A549 (cell line): ENCODE measurements at regions not wholly inside any gene's neighbourhood (a gene's known extent, or its start where the extent isn't known, plus 50 kb on each side); places are given as distances from the start of the nearest gene placed in this dataset.

Source experiments
- BCL3 ChIP-seq: fragments of >200 bp; sonication (Bioruptor Twin); formaldehyde crosslinking; IDR thresholded peaks from 3 replicates; pipeline ENCODE4 v1.6.1; 2016
- BHLHE40 ChIP-seq: IDR thresholded peaks from 2 replicates; pipeline ENCODE4 v1.6.1; 2012; ENCODE audit warnings: low read depth, low read length, inconsistent platforms
- CBX2 ChIP-seq: fragments of 200-600 bp; sonication (generic); IDR thresholded peaks from 2 replicates; pipeline ENCODE4 v1.6.1; 2016; ENCODE audit warnings: low read depth, mild to moderate bottlenecking, borderline replicate concordance
- CEBPB ChIP-seq, 2 experiments: fragments of >200 bp in 1 of 2; sonication (Bioruptor Twin) in 1 of 2; formaldehyde crosslinking in 1 of 2; IDR thresholded peaks; 2 replicates each; pipeline ENCODE4 v1.6.1; 2012 to 2016
- CHD4 ChIP-seq: fragments of 200-600 bp; sonication (generic); IDR thresholded peaks from 2 replicates; pipeline ENCODE4 v1.6.1; 2016; ENCODE audit warnings: antibody characterized with exemption, mild to moderate bottlenecking, borderline replicate concordance
- EHF ChIP-seq: fragments of 250-450 bp; sonication (Bioruptor Pico); IDR thresholded peaks from 2 replicates; pipeline ENCODE4 v1.5.0; 2020; ENCODE audit warnings: mild to moderate bottlenecking
- EHMT2 ChIP-seq: fragments of 200-600 bp; sonication (generic); IDR thresholded peaks from 2 replicates; pipeline ENCODE4 v1.6.1; 2016; ENCODE audit warnings: antibody characterized with exemption, low read depth, mild to moderate bottlenecking, moderate library complexity
- EP300 ChIP-seq, 2 experiments: fragments of >200 bp; sonication (Bioruptor Twin); formaldehyde crosslinking; IDR thresholded peaks; 2 replicates in 1 of 2; 3 replicates in 1 of 2; pipeline ENCODE4 v1.6.1; 2016 to 2017
- FOSB ChIP-seq: fragments of 250-450 bp; sonication (Bioruptor Pico); IDR thresholded peaks from 2 replicates; pipeline ENCODE4 v1.5.0; 2020; ENCODE audit warnings: mild to moderate bottlenecking, moderate library complexity
- FOSL2 ChIP-seq, 2 experiments: fragments of 450-650 bp in 1 of 2; fragments of >200 bp in 1 of 2; sonication (Bioruptor Twin) in 1 of 2; formaldehyde crosslinking; IDR thresholded peaks; 2 replicates each; pipeline versions ENCODE4 v1.5.0 to v1.6.1; 2016 to 2020; ENCODE audit warnings: mild to moderate bottlenecking in 1 of 2, moderate library complexity in 1 of 2
- GATA3 ChIP-seq: IDR thresholded peaks from 2 replicates; pipeline ENCODE4 v1.6.1; 2012; ENCODE audit warnings: borderline replicate concordance
- HDAC2 ChIP-seq: fragments of 200-600 bp; sonication (generic); IDR thresholded peaks from 2 replicates; pipeline ENCODE4 v1.6.1; 2016
- HEYL ChIP-seq: fragments of 250-450 bp; sonication (Bioruptor Pico); IDR thresholded peaks from 2 replicates; pipeline ENCODE4 v1.8.0; 2021; ENCODE audit warnings: mild to moderate bottlenecking, moderate library complexity
- HOXB13 ChIP-seq: fragments of 250-450 bp; sonication (Bioruptor Pico); IDR thresholded peaks from 2 replicates; pipeline ENCODE4 v1.5.0; 2020; ENCODE audit warnings: low read depth, mild to moderate bottlenecking, moderate library complexity
- HOXB5 ChIP-seq: fragments of 250-450 bp; sonication (Bioruptor Pico); IDR thresholded peaks from 2 replicates; pipeline ENCODE4 v1.5.0; 2020; ENCODE audit warnings: mild to moderate bottlenecking, moderate library complexity
- JUN ChIP-seq, 2 experiments: fragments of >200 bp; sonication (Bioruptor Twin); formaldehyde crosslinking; IDR thresholded peaks; 2 replicates in 1 of 2; 3 replicates in 1 of 2; pipeline ENCODE4 v1.6.1; 2016 to 2017
- JUNB ChIP-seq: fragments of >200 bp; sonication (Bioruptor Twin); formaldehyde crosslinking; IDR thresholded peaks from 2 replicates; pipeline ENCODE4 v1.6.1; 2016
- KDM1A ChIP-seq: fragments of 200-600 bp; sonication (generic); IDR thresholded peaks from 2 replicates; pipeline ENCODE4 v1.6.1; 2016; ENCODE audit warnings: low read depth, mild to moderate bottlenecking
- MAFK ChIP-seq: fragments of 450-650 bp; IDR thresholded peaks from 2 replicates; pipeline ENCODE4 v1.6.1; 2014; ENCODE audit not compliant: partially characterized antibody
- MYC ChIP-seq: IDR thresholded peaks from 2 replicates; pipeline ENCODE4 v1.6.1; 2012; ENCODE audit warnings: mild to moderate bottlenecking, inconsistent platforms, low read length, improper control_type of control experiment, borderline replicate concordance
- PBX3 ChIP-seq: IDR thresholded peaks from 2 replicates; pipeline ENCODE4 v1.6.1; 2012
- PHF8 ChIP-seq: fragments of 200-600 bp; sonication (generic); IDR thresholded peaks from 2 replicates; pipeline ENCODE4 v1.6.1; 2016; ENCODE audit warnings: low read depth, mild to moderate bottlenecking, antibody characterized with exemption, moderate library complexity, borderline replicate concordance
- POLR2A ChIP-seq: IDR thresholded peaks from 2 replicates; pipeline ENCODE4 v1.6.1; 2012; ENCODE audit warnings: mild to moderate bottlenecking, low read length
- POLR2AphosphoS2 ChIP-seq: conservative IDR thresholded peaks from 2 replicates; pipeline ENCODE4 v1.6.1; 2012; ENCODE audit warnings: low read length, improper control_type of control experiment, inconsistent platforms
- RAD21 ChIP-seq, 2 experiments: fragments of >200 bp in 1 of 2; sonication (Bioruptor Twin) in 1 of 2; formaldehyde crosslinking in 1 of 2; IDR thresholded peaks in 1 of 2; conservative IDR thresholded peaks in 1 of 2; 2 replicates in 1 of 2; 3 replicates in 1 of 2; pipeline ENCODE4 v1.6.1; 2012 to 2018; ENCODE audit warnings: inconsistent platforms in 1 of 2
- RARB ChIP-seq: fragments of 250-450 bp; sonication (Bioruptor Pico); IDR thresholded peaks from 2 replicates; pipeline ENCODE4 v1.8.0; 2021; ENCODE audit warnings: mild to moderate bottlenecking, moderate library complexity
- RCOR1 ChIP-seq: fragments of 150-350 bp; IDR thresholded peaks from 2 replicates; pipeline ENCODE4 v1.6.1; 2014; ENCODE audit warnings: antibody characterized with exemption, low read length, low read depth
- RFX5 ChIP-seq: fragments of 450-650 bp; IDR thresholded peaks from 2 replicates; pipeline ENCODE4 v1.7.1; 2014; ENCODE audit warnings: antibody characterized with exemption, mild to moderate bottlenecking, moderate library complexity
- RNF2 ChIP-seq: fragments of 200-600 bp; sonication (generic); IDR thresholded peaks from 2 replicates; pipeline ENCODE4 v1.6.1; 2016; ENCODE audit warnings: low read depth, mild to moderate bottlenecking, antibody characterized with exemption, moderate library complexity, borderline replicate concordance
- SMC3 ChIP-seq: fragments of >200 bp; sonication (Bioruptor Twin); formaldehyde crosslinking; IDR thresholded peaks from 3 replicates; pipeline ENCODE4 v1.6.1; 2018; ENCODE audit warnings: inconsistent platforms
- SREBF2 ChIP-seq: fragments of 450-650 bp; IDR thresholded peaks from 2 replicates; pipeline ENCODE4 v1.6.1; 2014; ENCODE audit warnings: mild to moderate bottlenecking, moderate library complexity
- TP53 ChIP-seq: fragments of 250-450 bp; sonication (Bioruptor Pico); IDR thresholded peaks from 2 replicates; pipeline ENCODE4 v1.5.0; 2021; ENCODE audit warnings: mild to moderate bottlenecking, moderate library complexity
- ZC3H11A ChIP-seq: fragments of 450-650 bp; IDR thresholded peaks from 2 replicates; pipeline ENCODE4 v1.6.1; 2014; ENCODE audit warnings: antibody characterized with exemption, mild to moderate bottlenecking
- ZFP36 ChIP-seq: fragments of 450-650 bp; IDR thresholded peaks from 2 replicates; pipeline ENCODE4 v1.6.1; 2014; ENCODE audit warnings: borderline replicate concordance; ENCODE audit not compliant: partially characterized antibody
- ZNF302 ChIP-seq: fragments of 250-450 bp; sonication (Bioruptor Pico); IDR thresholded peaks from 2 replicates; pipeline ENCODE4 v1.9.0; 2021; ENCODE audit warnings: inconsistent platforms, mild to moderate bottlenecking, moderate library complexity
- ZSCAN20 ChIP-seq: fragments of 250-450 bp; sonication (Bioruptor Pico); IDR thresholded peaks from 2 replicates; pipeline ENCODE4 v1.8.0; 2022; ENCODE audit warnings: mild to moderate bottlenecking, moderate library complexity
- TF ChIP-seq, protein P1 (sequence below): fragments of >200 bp; sonication (Bioruptor Twin); formaldehyde crosslinking; IDR thresholded peaks from 2 replicates; pipeline ENCODE4 v1.6.1; 2016
- TF ChIP-seq, protein P2 (sequence below): fragments of 250-450 bp; sonication (Bioruptor Pico); IDR thresholded peaks from 2 replicates; pipeline ENCODE4 v1.5.0; 2021; ENCODE audit warnings: mild to moderate bottlenecking, moderate library complexity, borderline replicate concordance
- TF ChIP-seq, protein P3 (sequence below): fragments of 150-350 bp; IDR thresholded peaks from 2 replicates; pipeline ENCODE4 v1.6.1; 2014; ENCODE audit warnings: low read depth, mild to moderate bottlenecking, low read length
- TF ChIP-seq, protein P4 (sequence below): fragments of 250-450 bp; sonication (Bioruptor Pico); IDR thresholded peaks from 2 replicates; pipeline ENCODE4 v1.5.0; 2020; ENCODE audit warnings: low read depth, mild to moderate bottlenecking, moderate library complexity

GRCh38 chr12:91778938-91779400 lies 366.7 kb downstream of the BTG1 start (continued):
- peak in 1 of 2 experiments; percentile 58; a peak in 3 of 4 replicates for TF ChIP-seq CEBPB (IDR thresholded peaks at IDR 0.05)
- TF ChIP-seq, protein P1, sequence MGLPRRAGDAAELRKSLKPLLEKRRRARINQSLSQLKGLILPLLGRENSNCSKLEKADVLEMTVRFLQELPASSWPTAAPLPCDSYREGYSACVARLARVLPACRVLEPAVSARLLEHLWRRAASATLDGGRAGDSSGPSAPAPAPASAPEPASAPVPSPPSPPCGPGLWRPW = no peak
- TF ChIP-seq SREBF2 = no peak
- no peak for TF ChIP-seq CBX2
- TF ChIP-seq, protein P2, sequence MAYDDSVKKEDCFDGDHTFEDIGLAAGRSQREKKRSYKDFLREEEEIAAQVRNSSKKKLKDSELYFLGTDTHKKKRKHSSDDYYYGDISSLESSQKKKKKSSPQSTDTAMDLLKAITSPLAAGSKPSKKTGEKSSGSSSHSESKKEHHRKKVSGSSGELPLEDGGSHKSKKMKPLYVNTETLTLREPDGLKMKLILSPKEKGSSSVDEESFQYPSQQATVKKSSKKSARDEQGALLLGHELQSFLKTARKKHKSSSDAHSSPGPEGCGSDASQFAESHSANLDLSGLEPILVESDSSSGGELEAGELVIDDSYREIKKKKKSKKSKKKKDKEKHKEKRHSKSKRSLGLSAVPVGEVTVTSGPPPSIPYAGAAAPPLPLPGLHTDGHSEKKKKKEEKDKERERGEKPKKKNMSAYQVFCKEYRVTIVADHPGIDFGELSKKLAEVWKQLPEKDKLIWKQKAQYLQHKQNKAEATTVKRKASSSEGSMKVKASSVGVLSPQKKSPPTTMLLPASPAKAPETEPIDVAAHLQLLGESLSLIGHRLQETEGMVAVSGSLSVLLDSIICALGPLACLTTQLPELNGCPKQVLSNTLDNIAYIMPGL (CRISPR knock-in tag) = no peak
- peak; percentile 93 for TF ChIP-seq GATA3
- no peak for TF ChIP-seq PBX3
- peak; percentile 100 for TF ChIP-seq MAFK
- no peak for TF ChIP-seq BHLHE40
- TF ChIP-seq, protein P3, sequence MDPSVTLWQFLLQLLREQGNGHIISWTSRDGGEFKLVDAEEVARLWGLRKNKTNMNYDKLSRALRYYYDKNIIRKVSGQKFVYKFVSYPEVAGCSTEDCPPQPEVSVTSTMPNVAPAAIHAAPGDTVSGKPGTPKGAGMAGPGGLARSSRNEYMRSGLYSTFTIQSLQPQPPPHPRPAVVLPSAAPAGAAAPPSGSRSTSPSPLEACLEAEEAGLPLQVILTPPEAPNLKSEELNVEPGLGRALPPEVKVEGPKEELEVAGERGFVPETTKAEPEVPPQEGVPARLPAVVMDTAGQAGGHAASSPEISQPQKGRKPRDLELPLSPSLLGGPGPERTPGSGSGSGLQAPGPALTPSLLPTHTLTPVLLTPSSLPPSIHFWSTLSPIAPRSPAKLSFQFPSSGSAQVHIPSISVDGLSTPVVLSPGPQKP = no peak
- peak; percentile 1 for TF ChIP-seq ZFP36
- no peak for TF ChIP-seq RNF2
- TF ChIP-seq HOXB5 (CRISPR knock-in tag) = 0 out of 2 replicates have a peak, but pooled peaks have one; percentile 41
- TF ChIP-seq JUNB = peak; percentile 95
- TF ChIP-seq TP53 = no peak
- no peak for TF ChIP-seq ZNF302 (CRISPR knock-in tag)
- no peak for TF ChIP-seq POLR2A
- TF ChIP-seq RCOR1 = no peak
- TF ChIP-seq SMC3 = peak; percentile 30; the same call in 1 of the 3 replicates
- no peak for TF ChIP-seq FOSB (CRISPR knock-in tag)
- no peak for TF ChIP-seq PHF8
- no peak for TF ChIP-seq HEYL (CRISPR knock-in tag)
- TF ChIP-seq EHF (CRISPR knock-in tag) = no peak
- TF ChIP-seq FOSL2 (IDR thresholded peaks at IDR 0.05) = peak; percentile 92
- peak; percentile 95 for TF ChIP-seq FOSL2 (CRISPR knock-in tag; IDR thresholded peaks at IDR 0.05)
- TF ChIP-seq RFX5 = peak; percentile 77; the same call in 1 of the 2 replicates
- no peak for TF ChIP-seq HDAC2
- TF ChIP-seq RAD21 (conservative IDR thresholded peaks at IDR 0.05 in 1 of 2, IDR thresholded peaks at IDR 0.05 in 1 of 2) = peak in 1 of 2 experiments; percentile 36; a peak in 1 of 5 replicates
- TF ChIP-seq MYC = no peak
- no peak for TF ChIP-seq KDM1A
- TF ChIP-seq ZSCAN20 (CRISPR knock-in tag) = no peak
- TF ChIP-seq CHD4 = no peak
- TF ChIP-seq POLR2AphosphoS2 = no peak
- TF ChIP-seq RARB (CRISPR knock-in tag) = no peak
- TF ChIP-seq BCL3 = peak; percentile 72; the same call in 1 of the 3 replicates
- TF ChIP-seq EHMT2 = no peak
- TF ChIP-seq ZC3H11A = no peak
- peak; percentile 53 to 73; a peak in 3 of 5 replicates for TF ChIP-seq EP300 (IDR thresholded peaks at IDR 0.05)
- TF ChIP-seq, protein P4, sequence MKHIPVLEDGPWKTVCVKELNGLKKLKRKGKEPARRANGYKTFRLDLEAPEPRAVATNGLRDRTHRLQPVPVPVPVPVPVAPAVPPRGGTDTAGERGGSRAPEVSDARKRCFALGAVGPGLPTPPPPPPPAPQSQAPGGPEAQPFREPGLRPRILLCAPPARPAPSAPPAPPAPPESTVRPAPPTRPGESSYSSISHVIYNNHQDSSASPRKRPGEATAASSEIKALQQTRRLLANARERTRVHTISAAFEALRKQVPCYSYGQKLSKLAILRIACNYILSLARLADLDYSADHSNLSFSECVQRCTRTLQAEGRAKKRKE (CRISPR knock-in tag) = no peak
- peak; percentile 35 to 72; a peak in 3 of 5 replicates for TF ChIP-seq JUN (IDR thresholded peaks at IDR 0.05)
- TF ChIP-seq HOXB13 (CRISPR knock-in tag) = 0 out of 2 replicates have a peak, but pooled peaks have one; percentile 14
